22Rv1 (cell line): ENCODE measurements at regions not wholly inside any gene's neighbourhood (a gene's known extent, or its start where the extent isn't known, plus 50 kb on each side); places are given as distances from the start of the nearest gene placed in this dataset.

Source experiments
- CTCF ChIP-seq: fragments of 450-650 bp; IDR thresholded peaks from 2 replicates; pipeline ENCODE4 v1.5.1; 2017; ENCODE audit warnings: mild to moderate bottlenecking
- ZFX ChIP-seq: fragments of 450-650 bp; IDR thresholded peaks from 2 replicates; pipeline ENCODE4 v1.6.1; 2017; ENCODE audit warnings: antibody characterized with exemption, borderline replicate concordance

- no peak for TF ChIP-seq CTCF
- TF ChIP-seq ZFX = no peak
Observed at GRCh38 chr5:152641970-152642805, 237.1 kb upstream of the NMUR2 start.
